GM21723 (cell line): ENCODE measurements at regions not wholly inside any gene's neighbourhood (a gene's known extent, or its start where the extent isn't known, plus 50 kb on each side); places are given as distances from the start of the nearest gene placed in this dataset.
"Not testable (repeated sequence)": the region's sequence is repeated elsewhere in the genome, so short reads cannot be mapped to it uniquely, and the experiment has no call there.

Source experiments
- ATAC-seq: cut with Tn5 transposase; IDR thresholded peaks from one replicate; pipeline ENCODE4 v1.9.1; 2021; ENCODE audit warnings: mild to moderate bottlenecking, moderate library complexity; ENCODE audit not compliant: unreplicated experiment

DNA sequence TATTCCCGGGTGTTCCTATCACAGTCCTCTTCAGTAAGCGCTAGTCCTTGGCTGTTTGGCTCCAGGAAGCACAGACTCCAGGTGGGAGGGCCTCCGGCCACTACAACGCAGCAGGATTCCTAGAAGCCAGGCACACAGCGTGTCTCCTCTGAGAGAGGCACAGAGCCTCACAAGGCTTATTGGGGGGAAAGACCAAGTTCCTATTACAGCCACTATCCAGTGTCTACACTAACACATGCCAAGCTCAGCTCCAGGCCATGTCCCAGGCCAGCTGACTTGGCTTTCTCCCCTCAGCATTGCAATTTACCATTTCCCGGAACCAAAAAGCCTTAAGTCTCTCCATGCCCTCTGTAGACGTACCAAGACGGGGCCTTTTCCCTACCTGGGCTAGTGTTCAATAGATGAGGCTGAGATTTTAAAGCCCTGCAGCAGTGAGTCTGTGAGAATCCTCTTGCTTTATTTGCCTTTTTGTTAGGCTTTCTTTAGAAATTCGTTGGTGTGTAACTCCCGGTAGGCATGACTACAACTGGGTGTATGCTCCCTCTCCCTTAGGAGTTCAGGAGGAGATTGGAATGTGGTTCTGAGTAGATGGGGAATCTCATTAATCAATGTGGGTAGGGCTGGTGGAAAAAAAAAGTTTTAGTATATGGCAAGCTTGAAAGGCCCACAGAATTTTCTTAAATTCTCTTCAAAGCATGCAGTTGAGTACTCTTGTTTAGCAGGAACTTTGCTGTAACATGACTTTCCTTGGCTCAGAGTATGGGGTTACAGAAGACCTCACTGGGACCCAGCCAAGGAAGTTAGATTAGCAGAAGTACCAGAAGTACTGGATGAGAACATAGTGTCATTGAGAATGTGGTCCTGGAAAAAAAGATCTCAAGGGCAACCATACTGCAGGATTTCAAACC is 84.3 kb upstream of the SLC1A3 start:
- ATAC-seq: no peak

DNA sequence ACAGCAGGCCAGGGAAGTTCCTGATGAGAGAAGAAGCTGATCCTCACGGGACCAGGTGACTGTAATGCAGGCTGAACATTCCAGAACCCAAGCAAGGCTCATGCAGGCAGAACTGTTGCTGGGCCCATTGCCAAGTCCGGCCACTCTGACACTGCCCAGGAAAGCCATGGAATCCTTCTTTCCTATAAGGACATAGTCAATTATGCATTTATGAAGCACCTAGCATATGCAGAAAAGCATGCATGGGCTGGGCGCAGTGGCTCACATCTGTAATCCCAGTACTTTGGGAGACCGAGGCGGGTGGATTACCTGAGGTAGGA is 83.7 kb upstream of the SLC1A3 start:
- ATAC-seq: no peak

DNA sequence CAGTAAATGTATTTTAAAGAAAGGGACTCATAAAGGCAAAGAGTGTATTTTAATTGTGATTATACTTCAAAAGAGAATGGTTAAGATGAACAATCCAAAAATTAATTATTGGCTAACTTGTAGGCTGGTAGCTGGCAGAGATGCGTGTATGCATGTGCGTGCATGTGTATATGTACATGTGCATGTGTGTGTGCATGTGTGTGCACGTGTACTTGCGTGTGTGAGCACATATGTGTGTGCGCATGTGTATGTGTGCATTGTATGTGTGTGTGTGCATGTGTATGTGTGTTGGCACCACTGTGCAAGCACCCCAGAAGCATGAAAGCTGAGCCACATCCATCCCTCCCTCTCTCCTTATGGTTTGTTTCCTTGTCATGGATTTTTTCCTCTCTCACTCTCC is 83.0 kb upstream of the SLC1A3 start:
- no peak for ATAC-seq

DNA sequence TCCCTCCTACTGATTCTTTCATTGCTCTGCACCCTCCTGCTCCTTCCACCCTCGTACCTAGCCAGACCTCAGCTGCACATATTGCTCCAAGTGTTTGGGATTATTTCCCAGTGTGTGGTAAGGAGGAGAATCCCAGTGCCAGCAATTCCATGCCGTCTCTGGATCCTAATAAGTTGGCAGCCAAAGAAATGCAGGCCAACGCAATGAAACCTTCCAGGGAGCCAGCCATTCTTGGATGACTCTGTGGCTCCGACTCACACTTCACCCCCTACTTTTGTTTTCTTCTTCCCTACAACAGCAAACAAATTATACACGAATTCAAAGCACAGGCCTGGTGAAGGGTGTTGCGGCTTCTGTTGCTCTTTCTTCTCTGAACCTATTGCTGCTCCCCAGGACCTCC is 82.5 kb upstream of the SLC1A3 start:
- ATAC-seq: no peak

DNA sequence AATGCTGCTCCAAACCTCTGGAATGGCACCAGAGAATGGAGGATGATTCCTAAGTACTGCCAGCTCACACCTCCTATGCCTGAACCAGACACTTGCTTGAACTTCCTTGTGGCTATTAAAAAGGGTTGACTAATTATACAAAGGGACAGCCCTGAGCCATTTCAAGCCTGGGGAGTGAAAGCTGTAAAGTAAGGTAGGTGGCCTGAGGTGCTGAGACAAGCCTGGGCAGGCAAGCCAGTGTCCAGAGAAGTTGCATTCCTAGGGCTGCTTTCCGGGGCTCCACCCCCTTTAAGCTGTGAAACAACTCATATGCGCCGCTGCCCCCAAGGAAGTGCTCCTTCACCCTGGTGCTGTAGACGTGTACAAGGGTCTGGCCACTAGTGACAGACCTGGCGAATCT is 79.9 kb upstream of the SLC1A3 start:
- no peak for ATAC-seq

DNA sequence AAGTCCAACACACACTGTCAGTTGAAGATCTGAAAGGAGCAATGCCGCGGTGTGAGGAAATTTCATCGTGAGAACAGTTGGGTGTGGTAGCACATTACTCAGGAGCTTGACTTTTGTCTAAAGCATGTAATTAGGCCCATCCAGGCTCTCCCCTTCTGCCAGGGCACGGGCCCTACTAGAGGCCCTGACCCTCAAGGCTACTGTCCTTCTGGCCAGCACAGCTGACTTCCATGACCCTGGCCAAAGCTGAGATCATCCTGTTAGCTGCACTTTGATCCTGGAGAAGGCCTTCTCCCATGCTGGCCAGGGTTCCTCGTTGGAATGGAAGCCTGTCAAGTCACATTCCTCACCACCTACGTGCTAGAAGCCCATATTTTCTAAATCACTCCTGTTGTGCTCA is 77.8 kb upstream of the SLC1A3 start:
- ATAC-seq: no peak

DNA sequence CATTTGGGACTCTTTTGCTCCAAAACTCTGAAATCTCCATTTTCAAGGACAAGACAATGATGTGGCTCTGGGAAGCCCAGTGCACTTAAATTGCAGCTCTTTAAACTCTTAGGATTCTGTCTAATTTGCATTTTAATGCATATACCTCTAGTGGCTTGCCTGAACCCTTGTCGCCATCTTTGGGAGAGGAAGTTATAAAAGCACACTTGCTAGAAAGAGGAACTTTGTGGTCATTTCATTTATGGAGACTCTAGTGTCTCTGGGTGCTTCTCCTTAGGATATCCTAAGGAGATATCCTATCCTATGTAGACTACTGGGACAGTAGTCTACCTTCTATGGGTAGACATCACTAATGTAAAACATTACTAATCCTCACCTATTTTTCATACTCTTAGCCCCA is 77.3 kb upstream of the SLC1A3 start:
- ATAC-seq: no peak

DNA sequence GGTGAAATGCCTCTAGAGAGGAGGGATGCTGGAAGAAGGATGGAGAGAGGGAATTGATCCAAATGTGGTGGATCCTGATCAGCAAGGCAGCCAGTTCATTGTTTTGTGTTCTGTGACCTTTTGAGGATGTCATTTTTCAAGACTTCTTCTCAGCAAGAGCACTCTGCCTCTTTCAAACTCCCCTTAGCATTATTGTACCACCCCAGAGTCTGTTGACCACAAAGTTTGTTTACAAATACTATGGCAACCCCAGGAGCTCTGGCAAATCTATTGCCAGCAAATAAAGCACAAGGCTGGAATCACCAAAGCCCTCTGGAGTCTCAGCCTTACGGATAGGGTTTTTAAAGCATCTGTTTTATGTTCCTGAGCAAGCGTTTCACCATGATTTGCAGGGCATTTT is 76.2 kb upstream of the SLC1A3 start:
- no peak for ATAC-seq

DNA sequence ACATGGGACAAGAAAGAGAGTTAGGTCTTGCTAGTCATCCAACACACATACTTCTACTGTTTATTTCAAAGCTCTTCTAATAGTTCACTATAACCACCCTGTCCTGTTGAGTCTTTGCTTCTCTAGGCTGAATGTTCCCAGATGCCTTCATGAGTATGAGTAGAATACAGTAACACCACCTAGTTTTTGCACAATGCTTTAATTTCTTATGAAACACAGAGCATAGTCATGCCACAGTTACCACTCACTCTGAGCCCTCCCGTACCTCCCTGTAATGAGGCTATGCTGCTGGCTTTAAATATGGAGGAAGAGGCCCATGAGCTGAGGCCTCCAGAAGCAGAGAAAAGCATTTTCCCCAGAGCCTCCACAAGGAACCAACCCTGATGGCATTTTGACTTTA is 75.0 kb upstream of the SLC1A3 start:
- ATAC-seq: no peak

DNA sequence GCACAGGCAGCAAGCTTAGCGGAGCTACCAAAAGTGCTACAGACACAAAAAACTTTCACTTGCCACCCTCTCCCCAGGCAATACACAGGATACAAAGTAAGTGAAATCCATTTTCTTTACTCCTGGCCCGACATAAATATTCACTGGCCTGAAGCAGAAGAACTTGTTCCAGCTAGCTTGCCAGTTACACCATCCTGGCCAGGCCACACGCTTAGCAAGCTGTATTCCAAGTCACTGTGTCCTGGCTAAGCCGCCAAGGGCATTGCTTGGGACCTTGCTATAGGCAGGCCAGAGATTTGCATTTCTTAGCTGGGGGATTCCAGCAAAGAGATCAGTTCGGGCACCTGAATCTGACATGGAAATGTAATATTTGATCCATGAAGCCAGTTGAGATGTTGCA is 71.0 kb upstream of the SLC1A3 start:
- ATAC-seq: no peak

DNA sequence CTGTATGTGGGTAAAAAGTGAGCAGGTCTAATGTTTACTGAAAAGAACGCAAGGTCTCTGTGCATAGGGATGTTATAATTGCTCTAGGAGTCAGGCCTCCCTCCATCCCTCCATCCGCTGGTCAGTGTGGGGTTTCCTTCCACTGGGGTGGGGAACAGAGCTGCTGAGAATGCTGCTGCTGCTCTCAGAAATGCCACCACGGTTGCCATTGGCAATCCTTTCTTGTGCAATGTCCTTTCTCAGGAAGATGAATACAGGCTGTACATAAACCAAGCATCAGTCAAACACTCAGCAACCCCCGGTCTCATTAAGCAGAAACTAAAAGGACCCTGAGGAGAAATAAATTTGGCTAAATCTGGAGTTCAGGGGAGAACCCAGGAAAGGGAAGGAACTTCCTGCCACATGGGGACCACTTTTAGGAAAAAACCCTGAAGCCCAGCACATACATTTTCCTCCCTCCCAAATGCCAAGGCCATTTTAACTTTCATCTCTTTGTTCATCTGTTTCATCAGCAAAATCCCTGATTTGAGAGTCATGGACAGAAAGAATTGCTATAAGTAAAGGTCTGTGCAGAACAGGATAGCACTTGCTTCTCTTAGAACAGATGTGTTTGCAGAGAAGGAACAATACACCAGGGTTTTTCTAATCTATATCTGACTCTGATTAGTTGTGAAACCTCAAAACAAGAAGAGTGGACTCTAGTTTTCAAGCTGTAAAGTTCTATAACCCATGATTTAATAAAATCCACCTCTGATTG is 70.4 kb upstream of the SLC1A3 start:
- no peak for ATAC-seq

DNA sequence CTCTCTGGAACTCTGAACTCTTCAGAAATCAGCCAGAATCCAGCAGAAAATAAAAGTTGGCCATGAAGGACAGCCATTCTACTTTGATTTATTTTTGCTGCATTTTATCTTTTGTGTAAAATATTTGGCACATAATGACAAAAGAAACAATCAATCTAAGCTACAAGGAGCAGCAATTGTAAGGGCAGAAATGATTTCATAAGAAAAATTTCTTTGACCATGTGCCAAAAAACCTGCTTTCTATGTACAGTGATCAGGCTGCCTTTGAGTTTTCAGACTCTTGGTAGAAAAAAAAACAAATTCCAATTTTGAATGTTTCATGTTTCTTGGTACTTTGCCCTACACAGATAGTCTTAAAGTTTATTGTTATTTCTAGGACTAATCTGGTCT is 69.8 kb upstream of the SLC1A3 start:
- no peak for ATAC-seq

DNA sequence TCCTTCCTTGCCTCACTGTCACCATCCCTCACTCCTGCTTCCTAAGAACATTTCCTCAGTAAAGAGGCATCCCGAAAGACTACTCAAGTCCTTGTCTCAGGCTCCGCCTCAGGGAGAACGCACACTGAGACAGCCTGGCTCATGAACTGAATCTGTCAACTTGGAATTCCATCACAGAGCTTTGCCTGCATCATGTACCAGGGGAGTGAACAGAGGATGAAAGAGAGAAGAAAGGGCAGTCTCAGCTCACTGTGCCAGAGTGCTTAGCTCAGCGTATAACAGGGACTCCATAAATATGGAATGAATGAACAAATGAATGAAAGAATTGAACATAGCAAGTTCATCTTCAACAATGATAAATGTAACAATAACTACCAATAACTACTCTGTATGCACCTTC is 68.7 kb upstream of the SLC1A3 start:
- ATAC-seq: no peak

DNA sequence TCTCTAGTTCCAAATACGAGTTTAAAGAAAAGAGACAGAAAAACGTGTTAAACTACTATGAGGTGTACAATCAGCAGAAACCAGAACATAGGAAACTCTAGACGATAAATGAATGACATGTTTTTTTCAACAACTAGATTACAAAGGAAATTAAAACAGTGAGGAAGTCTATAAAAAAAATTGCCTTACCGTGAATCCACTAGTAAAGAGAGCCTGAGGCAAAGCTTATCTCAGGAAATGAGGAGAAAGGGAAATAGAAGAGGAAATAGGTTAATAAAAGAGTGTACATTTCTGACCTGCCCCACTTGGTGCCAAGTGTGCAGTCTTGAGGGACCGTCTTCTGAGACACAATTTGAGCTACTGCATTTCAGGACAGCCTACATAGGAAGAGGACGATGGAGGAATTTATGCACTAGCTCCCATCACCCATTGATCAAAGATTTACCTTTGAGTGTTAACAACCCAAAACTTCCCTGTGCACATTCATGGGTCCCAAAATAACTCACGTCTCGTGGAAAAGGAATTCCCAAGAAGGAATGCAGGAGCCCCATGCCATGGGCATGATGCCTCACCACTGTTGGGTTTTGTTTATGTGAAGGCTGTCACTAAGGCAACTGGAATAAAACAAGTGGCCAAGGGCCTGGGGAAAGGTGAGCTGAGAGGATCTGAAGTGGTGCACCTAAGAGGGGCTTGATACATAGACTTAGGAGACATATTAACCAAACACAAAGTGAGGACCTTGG is 53.6 kb upstream of the SLC1A3 start:
- ATAC-seq: no peak

DNA sequence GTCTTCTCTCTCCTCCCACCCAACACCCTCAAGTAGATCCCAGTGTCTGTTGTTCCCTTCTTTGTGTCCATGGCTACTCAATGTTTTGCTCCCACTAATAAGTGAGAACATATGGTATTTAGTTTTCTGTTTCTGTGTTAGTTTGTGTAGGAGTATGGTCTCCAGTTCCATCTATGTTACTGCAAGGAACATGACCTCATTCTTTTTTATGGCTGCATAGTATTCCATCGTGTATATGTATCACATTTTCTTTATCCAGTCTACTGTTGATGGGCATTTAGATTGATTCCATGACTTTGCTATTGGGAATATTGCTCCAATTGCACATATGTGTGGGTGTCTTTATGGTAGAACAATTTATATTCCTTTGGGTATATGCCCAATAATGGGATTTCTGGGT is 51.4 kb upstream of the SLC1A3 start:
- not testable (repeated sequence) for ATAC-seq
